CD8-positive, alpha-beta memory T cell (primary cell): ENCODE measurements at regions not wholly inside any gene's neighbourhood (a gene's known extent, or its start where the extent isn't known, plus 50 kb on each side); places are given as distances from the start of the nearest gene placed in this dataset.
A peak's percentile ranks its signal among the peaks of the same experiment; 100 is the strongest.

Source experiments
- CTCF ChIA-PET: fragments of 350-600 bp; sonication (Branson Sonifier 250); formaldehyde crosslinking; loops from one replicate; lab custom pipeline; 2021; ENCODE audit warnings: antibody characterized with exemption; lab: Charles Lee
- POLR2A ChIA-PET: fragments of 350-600 bp; sonication (Branson Sonifier 250); formaldehyde crosslinking; loops from one replicate; lab custom pipeline; 2021; ENCODE audit warnings: antibody characterized with exemption; lab: Charles Lee
- DNase-seq, 5 donors: peaks; one replicate each; pipeline versions ENCODE4 v3.0.0 to v3.0.0-alpha.2; 2020 to 2022; ENCODE audit warnings: mixed read lengths in 1 of 5
- H3K27ac ChIP-seq: one replicate; pipeline ENCODE4 v1.7.0; 2013; ENCODE audit warnings: low read depth, mild to moderate bottlenecking, low read length, moderate library complexity
- H3K27me3 ChIP-seq: 2 replicates; pipeline ENCODE4 v1.7.0; 2013; ENCODE audit warnings: low read length, mild to moderate bottlenecking; ENCODE audit not compliant: insufficient read depth, poor library complexity, severe bottlenecking
- H3K36me3 ChIP-seq: 2 replicates; pipeline ENCODE4 v1.7.0; 2013; ENCODE audit warnings: mild to moderate bottlenecking, low read length, moderate library complexity; ENCODE audit not compliant: insufficient read depth
- H3K4me1 ChIP-seq: 2 replicates; pipeline ENCODE4 v1.7.0; 2013; ENCODE audit warnings: mild to moderate bottlenecking, low read length, moderate library complexity; ENCODE audit not compliant: insufficient read depth
- H3K4me3 ChIP-seq: 2 replicates; pipeline ENCODE4 v1.7.0; 2013; ENCODE audit warnings: mild to moderate bottlenecking, low read length
- H3K9me3 ChIP-seq: 2 replicates; pipeline ENCODE4 v1.7.0; 2013; ENCODE audit warnings: mild to moderate bottlenecking, low read length
- H3K27ac Mint-ChIP-seq, 8 donors: one replicate each; pipeline ENCODE4 v1.8.0; 2020 to 2021; ENCODE audit warnings: mixed read lengths in 8 of 8, mild to moderate bottlenecking in 6 of 8, inconsistent platforms in 3 of 8, moderate library complexity in 3 of 8
- H3K27me3 Mint-ChIP-seq, 2 donors: one replicate each; pipeline ENCODE4 v1.8.0; 2020 to 2021; ENCODE audit warnings: mixed read lengths in 2 of 2, mild to moderate bottlenecking in 1 of 2, moderate library complexity in 1 of 2
- H3K36me3 Mint-ChIP-seq, 3 donors: one replicate each; pipeline ENCODE4 v1.8.0; 2020 to 2021; ENCODE audit warnings: mixed read lengths in 3 of 3, inconsistent platforms in 1 of 3, mild to moderate bottlenecking in 1 of 3
- H3K4me1 Mint-ChIP-seq, 3 donors: one replicate each; pipeline ENCODE4 v1.8.0; 2020 to 2021; ENCODE audit warnings: mixed read lengths in 3 of 3, inconsistent platforms in 1 of 3, mild to moderate bottlenecking in 1 of 3
- H3K4me3 Mint-ChIP-seq, 7 donors: one replicate each; pipeline ENCODE4 v1.8.0; 2020 to 2021; ENCODE audit warnings: mixed read lengths in 7 of 7, mild to moderate bottlenecking in 6 of 7, moderate library complexity in 4 of 7, inconsistent platforms in 2 of 7
- H3K9me3 Mint-ChIP-seq, 5 donors: one replicate each; pipeline ENCODE4 v1.8.0; 2020 to 2022; ENCODE audit warnings: mixed read lengths in 5 of 5, mild to moderate bottlenecking in 3 of 5, moderate library complexity in 2 of 5, inconsistent platforms in 1 of 5

DNA sequence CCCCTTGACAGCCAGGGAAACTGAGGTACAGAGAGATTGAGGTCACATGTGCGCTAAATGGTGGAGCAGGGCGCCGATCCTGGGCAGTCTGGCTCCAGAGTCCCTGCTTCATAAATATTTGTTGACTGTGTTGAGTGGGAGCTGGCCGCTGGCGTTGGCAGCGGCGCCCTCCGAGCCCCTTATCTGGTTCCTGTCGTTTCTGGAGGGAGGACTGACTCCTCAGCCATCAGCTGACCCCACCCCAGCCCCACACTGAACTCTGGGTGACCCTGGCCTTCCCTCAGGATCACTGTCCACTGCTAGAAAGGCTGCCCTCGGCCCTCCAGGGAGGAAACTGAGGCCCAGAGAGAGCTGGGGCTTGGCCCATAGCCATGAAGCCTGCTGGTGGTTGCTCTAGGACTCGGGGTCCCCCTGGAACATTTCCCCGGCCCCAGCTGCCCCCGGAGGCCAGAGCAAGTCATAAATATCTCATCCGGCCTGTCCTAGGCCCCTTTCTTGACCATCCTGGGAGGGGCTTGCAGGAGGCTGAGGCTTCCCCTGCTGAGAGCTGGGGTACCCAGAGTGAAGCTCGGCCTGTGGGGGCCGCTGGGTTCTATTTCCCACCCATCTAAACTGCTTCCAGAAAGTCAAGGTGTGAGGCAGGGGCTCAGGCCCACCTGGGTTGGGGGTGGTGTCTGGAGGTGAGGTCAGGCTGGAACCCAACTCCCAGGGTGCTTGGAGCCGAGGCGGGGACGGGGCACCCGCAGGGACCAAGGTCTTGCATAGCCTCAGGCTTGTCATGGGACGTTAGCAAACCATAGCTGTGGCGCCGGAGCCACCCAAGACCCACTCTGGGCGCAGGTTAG, 51.7 kb upstream of the GSE1 start:
- Histone ChIP-seq H3K4me3 (no peak overlapping the region), H3K36me3 (no peaks in the 10 kb centered on the region), H3K27ac (peak overlapping the region; percentile 95), H3K9me3 (no peaks in the 10 kb centered on the region), H3K27me3 (no peaks in the 10 kb centered on the region), H3K4me1 (peaks cover 22% of the 10 kb centered on the region)
- peaks cover 59 to 91% (median 75%) of the 10 kb centered on the region in 3 donors for H3K4me1 Mint-ChIP-seq
- H3K27me3 Mint-ChIP-seq, result no peaks in the 10 kb centered on the region
- peak overlapping the region in 5 of 8 donors; percentile 42 to 93 (median 61) for H3K27ac Mint-ChIP-seq
- no peaks in the 10 kb centered on the region for H3K9me3 Mint-ChIP-seq
- POLR2A ChIA-PET, result no interaction called here
- H3K36me3 Mint-ChIP-seq, result peaks cover 0 to 4% (median 0%) of the 10 kb centered on the region in 3 donors
- H3K4me3 Mint-ChIP-seq, result peak overlapping the region in 2 of 7 donors; percentile 16 to 66
- CTCF ChIA-PET, result interaction anchor here (1.2 to 2.0 kb wide), 3 partner anchors 9 to 141 kb away, joined by 3 to 5 read pairs (median 4); no protein-coding TSS in a partner anchor
- no peak for DNase-seq

DNA sequence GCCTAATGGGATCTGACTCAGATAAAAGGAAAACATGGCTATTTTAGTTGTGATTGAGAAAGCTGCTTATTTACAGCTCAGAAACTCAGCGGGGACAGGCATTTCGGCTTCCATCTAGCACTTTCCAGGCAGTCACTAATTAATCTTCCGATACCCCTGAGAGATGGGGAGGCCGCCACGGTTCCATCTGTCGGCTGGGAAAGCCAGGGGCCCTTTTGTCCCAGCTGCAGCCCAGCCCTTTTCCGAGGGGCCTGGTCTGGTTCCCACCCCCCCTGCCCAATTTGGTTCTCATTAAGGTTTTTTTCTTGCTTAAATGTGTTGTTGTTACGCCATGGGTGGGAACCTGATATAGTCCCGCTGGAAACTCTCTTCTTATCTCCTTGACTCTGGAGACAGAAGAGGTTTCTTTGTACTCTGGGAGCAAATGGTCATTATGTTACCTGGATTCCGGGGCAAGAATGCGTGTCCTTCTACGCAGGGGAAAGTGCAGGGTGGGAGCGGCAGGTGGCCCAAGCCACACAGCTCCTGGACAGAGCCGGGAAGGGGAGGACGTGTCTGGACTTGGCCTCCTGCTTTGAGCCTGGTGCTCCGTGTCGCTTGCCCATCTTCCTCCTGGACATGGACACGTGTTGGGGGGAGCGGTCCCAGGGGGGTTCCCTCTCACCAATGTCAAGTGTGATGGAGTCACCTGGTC, 50.9 kb upstream of the GSE1 start:
- H3K27ac ChIP-seq, result peak overlapping the region; percentile 95
- no peak for DNase-seq
- Mint-ChIP-seq H3K27me3 (no peaks in the 10 kb centered on the region), H3K36me3 (peaks cover 0 to 4% (median 0%) of the 10 kb centered on the region in 3 donors), H3K27ac (peak overlapping the region in 5 of 8 donors; percentile 46 to 86 (median 56)), H3K4me3 (peak overlapping the region in 2 of 7 donors; percentile 16 to 36), H3K4me1 (peaks cover 63 to 96% (median 77%) of the 10 kb centered on the region in 3 donors), H3K9me3 (no peaks in the 10 kb centered on the region)
- no peaks in the 10 kb centered on the region for H3K9me3 ChIP-seq
- ChIA-PET POLR2A (no interaction called here), CTCF (interaction anchor here (0.7 to 2.0 kb wide), 4 partner anchors 8 to 142 kb away, joined by 3 to 5 read pairs (median 4); no protein-coding TSS in a partner anchor)
- H3K4me3 ChIP-seq, result no peak overlapping the region
- H3K4me1 ChIP-seq, result peaks cover 25% of the 10 kb centered on the region
- no peaks in the 10 kb centered on the region for H3K27me3 ChIP-seq
- no peaks in the 10 kb centered on the region for H3K36me3 ChIP-seq

DNA sequence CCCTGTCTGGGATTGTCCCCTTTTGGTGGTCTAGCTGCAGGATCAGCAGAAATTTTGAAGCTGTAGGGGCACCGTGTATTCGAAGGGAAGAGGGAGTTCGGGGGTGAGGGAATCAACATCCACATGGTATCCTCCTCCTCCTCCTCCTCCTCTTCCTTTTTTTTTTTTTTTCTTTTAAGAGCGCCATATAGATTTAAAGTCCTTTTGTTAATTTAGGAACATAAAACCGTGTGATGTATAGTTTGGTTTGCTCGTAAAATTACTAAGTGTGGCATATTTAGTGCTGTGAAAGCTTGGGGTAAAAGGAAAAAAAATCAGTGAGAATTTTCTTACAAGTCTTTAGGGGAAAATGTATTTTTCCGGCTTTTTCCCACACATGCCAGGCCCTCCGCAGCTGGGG, 50.1 kb upstream of the GSE1 start:
- Mint-ChIP-seq H3K4me3 (peak overlapping the region in 2 of 7 donors; percentile 35 to 73), H3K27ac (peak overlapping the region in 5 of 8 donors; percentile 17 to 84 (median 61))

More for the DNA sequence above, 50.1 kb upstream of the GSE1 start:
- Mint-ChIP-seq H3K4me1 (peaks cover 62 to 96% (median 77%) of the 10 kb centered on the region in 3 donors), H3K36me3 (peaks cover 0 to 4% (median 0%) of the 10 kb centered on the region in 3 donors), H3K27me3 (no peaks in the 10 kb centered on the region), H3K9me3 (no peaks in the 10 kb centered on the region)
- Histone ChIP-seq H3K27ac (peak overlapping the region; percentile 95), H3K4me3 (no peak overlapping the region), H3K9me3 (no peaks in the 10 kb centered on the region), H3K4me1 (peaks cover 25% of the 10 kb centered on the region), H3K36me3 (no peaks in the 10 kb centered on the region), H3K27me3 (no peaks in the 10 kb centered on the region)
- ChIA-PET CTCF (interaction anchor here (0.7 to 1.2 kb wide), 2 partner anchors 18 to 30 kb away, joined by 3 read pairs; no protein-coding TSS in a partner anchor), POLR2A (interaction anchor here (1.1 kb wide), 1 partner anchor 9 kb away, joined by 5 read pairs; no protein-coding TSS in a partner anchor)
- DNase-seq, result no peak
